Uterus (tissue), 2 donors: ENCODE measurements at regions not wholly inside any gene's neighbourhood (a gene's known extent, or its start where the extent isn't known, plus 50 kb on each side); places are given as distances from the start of the nearest gene placed in this dataset.

ENCODE experiments used
- POLR2A ChIP-seq, 2 donors: fragments of 450-650 bp; IDR thresholded peaks; one replicate each; pipeline ENCODE4 v1.6.1; 2016; ENCODE audit warnings: antibody characterized with exemption in 2 of 2, mild to moderate bottlenecking in 1 of 2, moderate library complexity in 1 of 2
- TF ChIP-seq, protein P1 (sequence below), 4 experiments: fragments of 200-600 bp in 2 of 4; fragments of 450-650 bp in 2 of 4; sonication (generic) in 2 of 4; IDR thresholded peaks; one replicate each; pipeline ENCODE4 v1.5.1; 2016 to 2019; ENCODE audit warnings: antibody characterized with exemption in 4 of 4, mild to moderate bottlenecking in 2 of 4, moderate library complexity in 1 of 4

DNA sequence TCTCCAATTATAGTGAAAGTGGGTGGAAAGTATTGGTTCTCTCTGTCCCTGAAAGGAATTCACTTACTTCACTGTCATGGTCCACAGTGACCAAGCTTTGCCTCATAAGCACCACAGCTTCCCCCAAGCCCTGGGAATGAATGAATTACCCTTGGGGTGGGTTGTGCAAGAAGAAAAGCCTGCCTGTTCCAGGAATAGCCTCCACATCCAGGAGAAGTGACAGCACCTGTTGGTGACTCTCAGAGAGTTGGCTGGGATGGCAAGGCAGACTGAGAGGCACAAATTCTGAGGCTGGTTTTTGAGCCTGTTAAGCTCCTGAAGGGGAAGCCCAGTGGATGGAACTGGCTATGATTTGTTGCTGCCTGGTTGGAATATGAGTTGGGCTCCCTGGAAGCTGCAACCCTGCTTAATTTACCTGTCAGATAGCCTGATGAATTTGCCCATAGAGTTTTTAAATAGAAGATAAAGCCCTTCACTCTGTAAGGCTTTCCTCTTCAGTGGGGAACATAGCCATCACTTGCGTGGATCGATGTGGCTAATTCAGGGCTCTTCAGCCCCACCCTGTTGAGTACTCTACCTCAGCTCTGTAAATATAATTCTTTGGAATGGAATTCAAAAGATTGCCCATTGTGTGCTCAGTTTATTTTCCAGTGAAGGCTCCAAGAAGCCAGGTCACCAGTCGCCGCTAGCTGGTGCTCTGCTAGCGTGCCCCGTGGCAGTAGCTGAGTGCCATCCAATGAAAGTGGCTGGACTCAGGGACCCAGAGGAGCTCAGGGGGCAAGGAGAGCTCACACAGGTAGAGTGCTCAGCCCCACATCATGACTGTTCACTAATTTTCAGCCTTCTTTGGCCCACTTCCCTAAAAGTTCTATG lies 479.3 kb downstream of the IRS1 start:
- TF ChIP-seq, protein P1, sequence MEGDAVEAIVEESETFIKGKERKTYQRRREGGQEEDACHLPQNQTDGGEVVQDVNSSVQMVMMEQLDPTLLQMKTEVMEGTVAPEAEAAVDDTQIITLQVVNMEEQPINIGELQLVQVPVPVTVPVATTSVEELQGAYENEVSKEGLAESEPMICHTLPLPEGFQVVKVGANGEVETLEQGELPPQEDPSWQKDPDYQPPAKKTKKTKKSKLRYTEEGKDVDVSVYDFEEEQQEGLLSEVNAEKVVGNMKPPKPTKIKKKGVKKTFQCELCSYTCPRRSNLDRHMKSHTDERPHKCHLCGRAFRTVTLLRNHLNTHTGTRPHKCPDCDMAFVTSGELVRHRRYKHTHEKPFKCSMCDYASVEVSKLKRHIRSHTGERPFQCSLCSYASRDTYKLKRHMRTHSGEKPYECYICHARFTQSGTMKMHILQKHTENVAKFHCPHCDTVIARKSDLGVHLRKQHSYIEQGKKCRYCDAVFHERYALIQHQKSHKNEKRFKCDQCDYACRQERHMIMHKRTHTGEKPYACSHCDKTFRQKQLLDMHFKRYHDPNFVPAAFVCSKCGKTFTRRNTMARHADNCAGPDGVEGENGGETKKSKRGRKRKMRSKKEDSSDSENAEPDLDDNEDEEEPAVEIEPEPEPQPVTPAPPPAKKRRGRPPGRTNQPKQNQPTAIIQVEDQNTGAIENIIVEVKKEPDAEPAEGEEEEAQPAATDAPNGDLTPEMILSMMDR (IDR thresholded peaks at IDR 0.05), result no peak
- TF ChIP-seq POLR2A (IDR thresholded peaks at IDR 0.05), result no peak
